ENCODE measurements at regions not wholly inside any gene's neighbourhood (a gene's known extent, or its start where the extent isn't known, plus 50 kb on each side); places are given as distances from the start of the nearest gene placed in this dataset.

GRCh38 chr4:18203966-18204365 lies 182.4 kb upstream of the LCORL start:
- Histone ChIP-seq H3K27ac (no peak overlapping the region), H3K4me1 (no peaks in the 10 kb centered on the region), H3K27me3 (no peaks in the 10 kb centered on the region), H3K9me3 (no peaks in the 10 kb centered on the region), H3K36me3 (no peaks in the 10 kb centered on the region), H3K4me3 (no peak overlapping the region)
- WGBS, 2 donors: 55 to 56% methylated on average over 3 of the region's 3 CpGs
- ATAC-seq (ENCODE audit: low FRiP score in 2 of 2) (no peak), DNase-seq (no peak)
- TF ChIP-seq CTCF (IDR thresholded peaks at IDR 0.05) (no peak), POLR2A (IDR thresholded peaks at IDR 0.05) (no peak), POLR2AphosphoS5 (IDR thresholded peaks at IDR 0.05) (no peak), EP300 (IDR thresholded peaks at IDR 0.05) (no peak)

DNA sequence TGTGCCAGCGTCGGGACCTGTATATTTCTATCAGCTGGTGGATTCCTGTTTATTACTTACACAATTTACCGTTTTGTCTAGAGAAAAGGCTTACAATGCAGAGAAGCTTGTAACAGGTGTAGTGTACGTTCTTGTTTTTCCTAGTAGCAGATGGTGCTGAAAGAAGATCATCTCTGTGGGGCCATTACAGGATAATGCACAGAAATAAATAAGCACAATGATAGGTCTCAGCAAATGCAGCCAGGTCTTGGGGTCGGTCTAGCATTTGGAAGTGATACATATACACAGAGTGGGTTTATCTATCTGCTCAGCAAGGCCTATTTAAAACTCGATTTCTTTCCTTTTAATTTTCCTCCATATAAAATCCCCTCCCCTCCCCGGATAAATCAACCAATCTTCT lies 180.9 kb upstream of the LCORL start:
- H3K4me3 ChIP-seq: no peak overlapping the region
- H3K4me1 ChIP-seq: no peaks in the 10 kb centered on the region
- no peaks in the 10 kb centered on the region for H3K36me3 ChIP-seq
- 86 to 88% methylated on average over 7 of the region's 7 CpGs for WGBS, 2 donors
- H3K27ac ChIP-seq: no peak overlapping the region
- H3K9me3 ChIP-seq: no peaks in the 10 kb centered on the region
- ATAC-seq (ENCODE audit: low FRiP score in 2 of 2) (no peak), DNase-seq (no peak)
- no peaks in the 10 kb centered on the region for H3K27me3 ChIP-seq
- TF ChIP-seq POLR2A (IDR thresholded peaks at IDR 0.05): no peak
- TF ChIP-seq EP300 (IDR thresholded peaks at IDR 0.05): no peak
- TF ChIP-seq POLR2AphosphoS5 (IDR thresholded peaks at IDR 0.05): no peak
- TF ChIP-seq CTCF (IDR thresholded peaks at IDR 0.05): no peak

DNA sequence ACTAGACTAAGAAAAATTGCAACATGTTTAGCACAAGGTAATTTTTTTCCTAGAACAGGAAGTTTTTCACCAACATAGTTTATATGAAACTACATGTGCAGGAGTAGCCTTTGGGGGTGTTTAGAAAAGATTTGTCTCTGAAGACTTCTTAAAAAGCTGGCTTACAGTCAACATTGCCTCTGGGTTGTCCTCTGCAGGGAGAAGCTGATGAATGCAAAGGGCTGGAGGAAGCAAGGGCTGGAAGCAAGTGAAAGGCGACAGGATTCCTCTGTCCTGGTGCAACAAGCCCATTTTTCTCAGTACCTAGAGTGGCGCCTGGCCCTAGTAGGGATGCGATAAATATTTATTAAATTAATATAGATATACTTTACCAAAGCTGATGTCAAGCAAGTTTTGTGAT lies 180.3 kb upstream of the LCORL start:
- Histone ChIP-seq H3K27me3 (no peaks in the 10 kb centered on the region), H3K27ac (no peak overlapping the region), H3K4me1 (no peaks in the 10 kb centered on the region), H3K36me3 (no peaks in the 10 kb centered on the region), H3K4me3 (no peak overlapping the region), H3K9me3 (no peaks in the 10 kb centered on the region)
- 65 to 78% methylated on average over 3 of the region's 3 CpGs for WGBS, 2 donors
- ATAC-seq (ENCODE audit: low FRiP score in 2 of 2) (no peak), DNase-seq (no peak)
- TF ChIP-seq POLR2AphosphoS5 (IDR thresholded peaks at IDR 0.05) (no peak), POLR2A (IDR thresholded peaks at IDR 0.05) (no peak), CTCF (IDR thresholded peaks at IDR 0.05) (no peak)

GRCh38 chr4:18198653-18199052 lies 177.1 kb upstream of the LCORL start:
- ATAC-seq (ENCODE audit: low FRiP score in 2 of 2) (no peak), DNase-seq (no peak)
- H3K4me3 ChIP-seq: no peak overlapping the region
- H3K36me3 ChIP-seq: no peaks in the 10 kb centered on the region
- no peaks in the 10 kb centered on the region for H3K9me3 ChIP-seq
- no peak overlapping the region for H3K27ac ChIP-seq
- no peaks in the 10 kb centered on the region for H3K27me3 ChIP-seq
- 89 to 95% methylated on average over 5 to 6 of the region's 6 CpGs for WGBS, 2 donors
- no peak for TF ChIP-seq EP300 (IDR thresholded peaks at IDR 0.05)
- TF ChIP-seq POLR2AphosphoS5 (IDR thresholded peaks at IDR 0.05): no peak
- no peak for TF ChIP-seq CTCF (IDR thresholded peaks at IDR 0.05)
- no peak for TF ChIP-seq POLR2A (IDR thresholded peaks at IDR 0.05)
- no peaks in the 10 kb centered on the region for H3K4me1 ChIP-seq

- ATAC-seq (ENCODE audit: low FRiP score in 2 of 2): no peak
Observed at GRCh38 chr4:18197467-18197866, 175.9 kb upstream of the LCORL start.

More at GRCh38 chr4:18197467-18197866, 175.9 kb upstream of the LCORL start:
- no peak for DNase-seq
- Histone ChIP-seq H3K4me3 (no peak overlapping the region), H3K27me3 (no peaks in the 10 kb centered on the region), H3K27ac (no peak overlapping the region), H3K36me3 (no peaks in the 10 kb centered on the region), H3K4me1 (no peaks in the 10 kb centered on the region), H3K9me3 (no peaks in the 10 kb centered on the region)
- TF ChIP-seq EP300 (IDR thresholded peaks at IDR 0.05) (no peak), CTCF (IDR thresholded peaks at IDR 0.05) (no peak), POLR2AphosphoS5 (IDR thresholded peaks at IDR 0.05) (no peak), POLR2A (IDR thresholded peaks at IDR 0.05) (no peak)
- WGBS, 2 donors: 67 to 69% methylated on average over 5 of the region's 5 CpGs
